AG10803 (cell line): ENCODE measurements at regions not wholly inside any gene's neighbourhood (a gene's known extent, or its start where the extent isn't known, plus 50 kb on each side); places are given as distances from the start of the nearest gene placed in this dataset.

Source experiments
- DNase-seq: peaks from one replicate; pipeline ENCODE4 v3.0.0; 2010; ENCODE audit warnings: low read depth
- H3K4me3 ChIP-seq: 2 replicates; pipeline ENCODE4 v1.5.1; 2011; ENCODE audit warnings: mild to moderate bottlenecking, low read length, control low read depth
- TF ChIP-seq, protein P1 (sequence below): conservative IDR thresholded peaks from 2 replicates; pipeline ENCODE4 v1.5.1; 2011; ENCODE audit warnings: mild to moderate bottlenecking, low read length, control low read depth, inconsistent platforms

DNA sequence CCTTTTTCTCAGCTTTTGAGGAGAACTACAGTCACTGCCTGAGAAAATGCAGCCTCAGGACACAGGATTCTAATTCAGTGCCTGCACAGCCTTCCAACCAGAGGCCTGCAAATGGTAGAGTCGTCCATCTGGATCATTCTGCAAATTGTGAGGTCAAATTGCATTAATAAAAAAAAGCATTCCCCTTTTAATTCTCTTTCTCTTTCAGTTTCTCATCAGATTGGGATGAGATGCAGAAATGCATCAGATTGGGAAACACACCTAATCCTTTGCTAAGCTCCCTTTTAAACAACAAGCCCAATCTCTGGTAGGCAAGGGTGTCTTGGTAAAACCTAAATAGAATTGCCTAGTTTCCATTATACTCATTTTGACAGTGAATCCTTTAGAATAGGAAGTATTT, 838.8 kb downstream of the MAFB start:
- no peak overlapping the region for H3K4me3 ChIP-seq
- TF ChIP-seq, protein P1, sequence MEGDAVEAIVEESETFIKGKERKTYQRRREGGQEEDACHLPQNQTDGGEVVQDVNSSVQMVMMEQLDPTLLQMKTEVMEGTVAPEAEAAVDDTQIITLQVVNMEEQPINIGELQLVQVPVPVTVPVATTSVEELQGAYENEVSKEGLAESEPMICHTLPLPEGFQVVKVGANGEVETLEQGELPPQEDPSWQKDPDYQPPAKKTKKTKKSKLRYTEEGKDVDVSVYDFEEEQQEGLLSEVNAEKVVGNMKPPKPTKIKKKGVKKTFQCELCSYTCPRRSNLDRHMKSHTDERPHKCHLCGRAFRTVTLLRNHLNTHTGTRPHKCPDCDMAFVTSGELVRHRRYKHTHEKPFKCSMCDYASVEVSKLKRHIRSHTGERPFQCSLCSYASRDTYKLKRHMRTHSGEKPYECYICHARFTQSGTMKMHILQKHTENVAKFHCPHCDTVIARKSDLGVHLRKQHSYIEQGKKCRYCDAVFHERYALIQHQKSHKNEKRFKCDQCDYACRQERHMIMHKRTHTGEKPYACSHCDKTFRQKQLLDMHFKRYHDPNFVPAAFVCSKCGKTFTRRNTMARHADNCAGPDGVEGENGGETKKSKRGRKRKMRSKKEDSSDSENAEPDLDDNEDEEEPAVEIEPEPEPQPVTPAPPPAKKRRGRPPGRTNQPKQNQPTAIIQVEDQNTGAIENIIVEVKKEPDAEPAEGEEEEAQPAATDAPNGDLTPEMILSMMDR: no peak
- no peak for DNase-seq

DNA sequence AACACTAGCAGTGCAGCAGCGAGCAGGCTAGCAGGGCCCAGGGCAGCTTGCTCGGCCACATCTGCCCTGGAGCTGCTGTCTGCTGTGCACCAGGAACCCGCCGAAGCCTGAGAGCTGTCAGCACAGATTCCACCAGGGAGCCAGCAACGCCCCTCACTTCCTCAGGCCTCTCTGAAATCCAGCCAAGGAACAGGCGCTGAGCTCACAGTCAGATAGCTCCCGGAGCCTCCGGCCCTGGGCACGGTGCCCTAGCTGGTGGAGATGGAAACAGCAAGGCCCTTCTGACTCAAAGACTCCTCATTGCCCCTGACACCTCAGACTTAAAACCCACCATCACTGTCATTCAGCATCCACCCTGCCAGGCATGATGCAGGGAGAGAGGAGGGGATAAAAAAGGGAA, 839.4 kb downstream of the MAFB start:
- no peak overlapping the region for H3K4me3 ChIP-seq
- DNase-seq: peak; percentile 95
- TF ChIP-seq, protein P1: no peak

DNA sequence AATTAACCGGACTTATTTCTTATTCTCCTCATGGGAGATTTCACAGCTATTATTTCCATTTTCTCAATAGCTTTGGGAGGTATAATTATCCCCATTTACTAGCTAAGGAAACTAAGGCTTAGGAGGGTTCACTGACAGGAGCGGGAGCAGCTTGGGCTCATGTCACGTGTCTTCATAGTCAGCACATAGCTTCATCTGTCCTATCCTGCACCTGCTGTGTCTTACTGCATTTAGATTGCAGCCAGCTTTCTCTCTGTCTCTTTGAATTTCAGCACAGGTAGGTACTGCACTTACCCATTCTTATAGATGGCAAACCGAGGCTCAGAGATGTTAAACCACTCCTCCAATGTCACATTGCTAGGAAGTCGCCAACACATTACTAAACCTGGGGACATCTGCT, 839.9 kb downstream of the MAFB start:
- no peak for DNase-seq
- H3K4me3 ChIP-seq: no peak overlapping the region
- TF ChIP-seq, protein P1: no peak

DNA sequence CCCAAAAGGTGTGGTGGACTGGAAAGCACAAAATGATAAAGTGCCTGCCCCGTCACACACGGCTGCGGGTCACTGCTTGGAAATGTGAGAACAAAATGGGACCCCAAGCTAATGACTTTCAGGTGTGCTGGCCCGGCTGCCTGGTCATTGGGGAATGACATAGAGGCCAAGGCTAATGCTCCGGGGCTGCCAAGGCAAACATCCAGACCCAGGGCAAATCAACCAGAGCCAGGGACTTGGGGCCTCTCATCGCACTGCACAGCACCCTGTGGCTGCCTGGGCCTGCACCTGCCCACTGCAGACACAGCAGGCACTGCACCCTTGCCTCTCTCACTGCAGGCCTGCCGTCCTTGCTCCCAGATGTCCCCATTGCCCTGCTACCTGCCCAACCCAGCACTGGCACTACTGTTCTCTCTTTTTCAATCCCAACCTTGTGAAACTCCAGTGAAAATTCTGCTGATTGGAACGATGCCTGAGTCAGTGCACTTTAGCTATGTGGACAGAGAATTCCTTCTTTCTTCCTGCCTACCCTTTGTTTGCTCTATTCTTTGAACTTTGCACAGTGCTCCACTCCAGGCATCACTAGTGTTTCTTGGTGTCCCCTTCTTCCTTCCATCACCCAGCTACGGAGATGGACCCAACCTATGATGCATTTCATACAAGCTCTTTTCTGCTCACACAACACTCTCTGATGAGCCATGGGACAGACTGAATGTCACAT, 849.5 kb downstream of the MAFB start:
- no peak for DNase-seq
- no peak overlapping the region for H3K4me3 ChIP-seq
- TF ChIP-seq, protein P1: no peak

DNA sequence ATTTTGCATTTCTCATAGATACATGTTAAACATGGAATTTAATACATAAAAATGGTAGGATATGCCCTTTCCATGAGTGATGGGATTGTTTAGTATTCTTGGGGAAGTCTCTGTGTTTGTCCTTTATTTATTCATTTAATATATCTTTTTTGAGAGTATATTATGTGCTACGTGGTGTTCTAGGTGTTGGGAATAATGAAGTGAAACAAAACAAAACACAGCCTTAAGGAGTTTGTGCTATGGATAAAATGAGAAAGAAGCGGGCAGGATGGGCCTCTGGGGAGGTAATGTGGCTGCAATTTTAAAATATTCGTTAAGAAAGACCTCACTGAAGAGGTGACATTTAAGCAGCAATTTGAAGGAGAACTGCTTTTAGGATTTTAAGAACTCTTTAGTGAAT, 851.5 kb downstream of the MAFB start:
- TF ChIP-seq, protein P1: no peak
- no peak for DNase-seq
- no peak overlapping the region for H3K4me3 ChIP-seq

DNA sequence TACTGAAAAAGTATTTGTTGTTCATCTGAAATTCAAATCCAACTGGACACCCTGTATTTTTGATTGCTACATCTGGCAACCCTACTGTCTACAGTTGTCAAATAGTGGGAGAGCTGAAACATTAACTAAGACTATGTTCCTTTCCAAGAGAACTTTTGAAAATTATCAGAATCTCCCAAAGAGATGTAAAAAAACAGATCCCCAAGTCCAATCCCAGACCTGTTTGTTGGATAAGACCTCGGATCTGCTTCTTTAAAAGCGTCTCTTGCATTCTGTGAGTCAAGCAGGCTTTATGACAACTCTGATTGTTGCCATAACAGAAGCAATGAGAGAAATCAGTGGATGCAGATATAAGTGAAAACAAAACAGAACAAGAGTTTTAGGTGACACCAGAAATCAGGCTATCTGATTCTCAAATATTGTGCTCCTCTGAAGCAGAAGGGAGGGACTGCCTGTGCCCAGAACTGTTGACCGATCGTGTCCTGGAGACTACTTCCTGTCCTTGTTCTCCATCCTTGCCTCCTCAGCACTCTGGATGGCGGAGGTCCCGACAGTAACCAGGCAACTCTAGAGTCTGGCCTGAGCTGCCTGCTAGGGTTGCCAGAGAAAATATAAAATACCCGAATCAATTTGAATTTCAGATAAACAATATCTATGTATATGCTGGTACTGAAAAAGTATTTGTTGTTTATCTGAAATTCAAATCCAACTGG, 853.8 kb downstream of the MAFB start:
- DNase-seq: no peak
- no peak overlapping the region for H3K4me3 ChIP-seq
- TF ChIP-seq, protein P1: no peak

DNA sequence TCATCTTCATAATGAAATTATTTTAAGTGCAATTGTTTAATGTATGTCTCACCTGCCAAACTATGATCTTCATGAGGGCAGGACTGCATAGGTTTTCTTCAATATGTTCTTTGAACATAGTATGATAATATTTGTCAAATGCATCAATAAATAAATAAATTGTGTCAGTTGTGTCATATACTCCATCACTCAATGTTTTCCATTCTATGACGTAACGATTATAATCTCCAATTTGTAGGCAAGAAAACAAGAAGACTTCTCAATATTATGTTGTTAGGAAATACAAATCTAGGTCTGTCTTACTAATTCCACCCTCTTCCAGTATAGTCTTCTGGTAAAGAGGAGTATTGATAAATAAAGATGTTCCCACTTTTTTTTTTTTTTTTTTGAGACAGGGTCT, 858.1 kb downstream of the MAFB start:
- no peak for DNase-seq
- no peak overlapping the region for H3K4me3 ChIP-seq
- TF ChIP-seq, protein P1: no peak
